C1 segment of cervical spinal cord (tissue), 14 donors: ENCODE measurements at regions not wholly inside any gene's neighbourhood (a gene's known extent, or its start where the extent isn't known, plus 50 kb on each side); places are given as distances from the start of the nearest gene placed in this dataset.

Source experiments
- DNase-seq, 14 donors: peaks; one replicate each; lab custom pipeline; 2025; lab: John Stamatoyannopoulos, UW

- DNase-seq = no peak
Measured at GRCh38 chr15:87167055-87167454, 1087.4 kb downstream of the AGBL1 start.

- DNase-seq = no peak
Measured at GRCh38 chr15:87155771-87156170, 1076.1 kb downstream of the AGBL1 start.

GRCh38 chr15:87154761-87155160 lies 1075.1 kb downstream of the AGBL1 start:
- DNase-seq = no peak

GRCh38 chr15:87151202-87151748 lies 1071.6 kb downstream of the AGBL1 start:
- no peak for DNase-seq

- DNase-seq = no peak
Measured at GRCh38 chr15:87145696-87146095, 1066.0 kb downstream of the AGBL1 start.

- no peak for DNase-seq
Measured at GRCh38 chr15:87144775-87145174, 1065.1 kb downstream of the AGBL1 start.

- no peak for DNase-seq
Measured at GRCh38 chr15:87142096-87142495, 1062.4 kb downstream of the AGBL1 start.

GRCh38 chr15:87135109-87135508 lies 1055.4 kb downstream of the AGBL1 start:
- no peak for DNase-seq

GRCh38 chr15:87133704-87134103 lies 1054.0 kb downstream of the AGBL1 start:
- no peak for DNase-seq

- DNase-seq = no peak
Measured at GRCh38 chr15:87131067-87131466, 1051.4 kb downstream of the AGBL1 start.

GRCh38 chr15:87129916-87130315 lies 1050.2 kb downstream of the AGBL1 start:
- DNase-seq = no peak

GRCh38 chr15:87123676-87124382 lies 1044.2 kb downstream of the AGBL1 start:
- DNase-seq = peak in 1 of 14 donors; percentile 65

GRCh38 chr15:87121336-87121735 lies 1041.7 kb downstream of the AGBL1 start:
- DNase-seq = no peak

GRCh38 chr15:87120555-87120954 lies 1040.9 kb downstream of the AGBL1 start:
- no peak for DNase-seq

- no peak for DNase-seq
Measured at GRCh38 chr15:87118846-87119245, 1039.2 kb downstream of the AGBL1 start.

- DNase-seq = no peak
Measured at GRCh38 chr15:87118435-87118834, 1038.8 kb downstream of the AGBL1 start.

- DNase-seq = no peak
Measured at GRCh38 chr15:87115795-87116194, 1036.1 kb downstream of the AGBL1 start.

- no peak for DNase-seq
Measured at GRCh38 chr15:87099916-87100315, 1020.2 kb downstream of the AGBL1 start.

- no peak for DNase-seq
Measured at GRCh38 chr15:87089551-87089950, 1009.9 kb downstream of the AGBL1 start.

GRCh38 chr15:87083201-87083600 lies 1003.5 kb downstream of the AGBL1 start:
- no peak for DNase-seq

- no peak for DNase-seq
Measured at GRCh38 chr15:87082581-87082980, 1002.9 kb downstream of the AGBL1 start.

- no peak for DNase-seq
Measured at GRCh38 chr15:87080547-87080946, 1000.9 kb downstream of the AGBL1 start.
